ENCODE measurements at regions not wholly inside any gene's neighbourhood (a gene's known extent, or its start where the extent isn't known, plus 50 kb on each side); places are given as distances from the start of the nearest gene placed in this dataset.

GRCh38 chr2:226114436-226114835, 685.2 kb downstream of the IRS1 start:
- TF ChIP-seq CTCF (IDR thresholded peaks at IDR 0.05; ENCODE audit: borderline replicate concordance, insufficient read depth, low read depth, low read length), result no peak
- no peak overlapping the region for H3K4me3 ChIP-seq (ENCODE audit: low read depth, low read length)

- H3K4me3 ChIP-seq (ENCODE audit: low read depth, low read length), result no peak overlapping the region
- TF ChIP-seq CTCF (IDR thresholded peaks at IDR 0.05; ENCODE audit: borderline replicate concordance, insufficient read depth, low read depth, low read length), result no peak
These were observed 699.6 kb downstream of the NYAP2 start for GRCh38 chr2:226098861-226099745.

DNA sequence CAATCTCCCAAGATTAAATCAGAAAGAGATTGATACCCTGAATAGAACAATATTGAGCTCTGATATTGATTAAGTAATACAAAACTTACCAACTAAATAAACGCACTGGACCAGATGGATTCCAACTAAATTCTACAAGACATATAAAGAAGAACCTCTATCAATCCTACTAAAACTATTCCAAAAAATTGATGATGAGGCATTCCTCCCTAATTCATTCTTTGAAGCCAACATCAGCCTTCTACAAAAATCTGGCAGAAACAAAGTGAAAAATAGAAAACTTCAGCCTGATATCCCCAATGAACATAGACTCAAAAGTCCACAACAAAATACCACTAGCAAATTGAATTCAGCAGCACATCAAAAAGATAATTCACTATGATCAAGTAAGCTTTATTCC, 695.5 kb downstream of the NYAP2 start:
- no peak for TF ChIP-seq CTCF (IDR thresholded peaks at IDR 0.05; ENCODE audit: borderline replicate concordance, insufficient read depth, low read depth, low read length)
- H3K4me3 ChIP-seq (ENCODE audit: low read depth, low read length), result no peak overlapping the region

- TF ChIP-seq CTCF (IDR thresholded peaks at IDR 0.05; ENCODE audit: borderline replicate concordance, insufficient read depth, low read depth, low read length), result no peak
- no peak overlapping the region for H3K4me3 ChIP-seq (ENCODE audit: low read depth, low read length)
These were observed 693.9 kb downstream of the NYAP2 start for GRCh38 chr2:226093364-226093763.

DNA sequence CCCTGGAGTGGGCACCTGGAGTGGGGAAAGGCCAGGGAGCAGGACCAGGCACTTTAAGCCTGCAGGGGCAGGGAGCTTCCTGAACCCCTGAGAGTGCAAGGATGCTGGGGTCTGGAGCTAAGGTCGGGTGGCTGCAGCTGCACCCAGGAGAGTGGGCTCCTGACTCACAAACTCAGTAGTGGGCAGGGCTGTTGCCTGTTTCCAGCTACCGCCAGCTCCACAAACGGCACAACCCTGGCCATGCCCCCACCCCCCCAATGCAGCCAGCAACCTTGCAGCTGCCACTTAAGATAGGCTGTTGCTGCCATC, 688.8 kb downstream of the NYAP2 start:
- no peak overlapping the region for H3K4me3 ChIP-seq (ENCODE audit: low read depth, low read length)
- no peak for TF ChIP-seq CTCF (IDR thresholded peaks at IDR 0.05; ENCODE audit: borderline replicate concordance, insufficient read depth, low read depth, low read length)

DNA sequence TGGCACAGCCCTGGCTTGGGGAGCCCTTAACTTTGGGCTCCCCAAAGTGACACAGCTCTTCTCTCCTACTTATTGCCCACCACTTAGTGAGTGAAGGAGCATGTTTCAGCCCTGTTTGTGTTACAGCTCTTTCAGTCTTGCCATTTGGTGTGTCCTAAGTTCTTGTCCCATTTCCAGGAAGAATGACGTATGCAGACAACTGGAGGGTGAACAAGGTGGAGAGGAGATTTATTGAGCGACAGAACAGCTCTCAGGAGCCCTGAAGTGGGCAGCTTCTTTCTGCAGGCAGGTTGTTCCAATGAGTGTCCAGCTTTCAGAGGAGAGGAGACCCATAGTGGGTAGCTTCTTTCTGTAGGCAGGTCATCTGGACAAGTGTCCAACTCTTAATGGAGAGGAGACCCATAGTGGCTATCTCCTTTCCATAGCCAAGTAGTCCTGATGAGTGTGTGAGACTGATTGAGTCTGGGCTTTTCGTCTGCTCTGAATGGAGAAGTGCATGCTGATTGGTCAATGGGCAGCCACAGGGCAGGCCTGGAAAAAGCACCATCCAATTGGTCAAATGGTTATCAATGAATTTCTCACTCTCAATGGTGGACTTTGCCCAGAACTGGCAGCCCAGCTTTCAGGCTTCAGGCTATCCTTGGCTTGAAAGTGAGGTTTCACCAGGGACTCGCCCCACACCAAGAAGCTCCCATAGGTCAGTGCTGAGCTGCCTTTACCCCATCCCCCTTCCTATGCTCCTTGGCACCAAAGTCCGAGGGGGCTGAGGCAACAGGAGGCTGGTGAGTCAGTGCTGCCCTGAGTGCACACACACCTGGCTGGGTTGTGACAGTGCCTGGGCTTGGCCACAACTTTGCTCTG, 688.2 kb downstream of the NYAP2 start:
- TF ChIP-seq CTCF (IDR thresholded peaks at IDR 0.05; ENCODE audit: borderline replicate concordance, insufficient read depth, low read depth, low read length), result no peak
- H3K4me3 ChIP-seq (ENCODE audit: low read depth, low read length), result no peak overlapping the region

Data from GM12875 (cell line).